ENCODE measurements at regions not wholly inside any gene's neighbourhood (a gene's known extent, or its start where the extent isn't known, plus 50 kb on each side); places are given as distances from the start of the nearest gene placed in this dataset.

DNA sequence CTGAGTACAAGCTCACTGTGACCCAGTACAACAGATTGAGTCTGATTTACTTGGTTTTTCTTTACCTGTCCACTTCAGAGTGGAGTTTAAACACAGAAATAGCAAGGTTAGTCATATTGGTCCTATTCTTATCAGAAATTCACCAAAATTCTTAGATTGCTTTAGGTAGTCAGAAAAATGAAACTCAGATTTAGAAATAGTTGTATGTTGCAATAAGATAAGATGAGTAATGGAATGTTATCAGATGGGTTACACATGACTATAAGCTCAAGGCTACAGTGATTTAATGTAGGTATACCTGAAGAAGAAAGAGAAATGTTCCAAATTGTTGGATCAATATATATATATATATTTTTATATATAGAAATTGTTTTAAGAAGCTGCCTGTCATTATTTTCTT lies 524.1 kb downstream of the LRFN5 start:
- DNase-seq (ENCODE audit: low read depth, low spot score), result no peak
- TF ChIP-seq, protein P1, sequence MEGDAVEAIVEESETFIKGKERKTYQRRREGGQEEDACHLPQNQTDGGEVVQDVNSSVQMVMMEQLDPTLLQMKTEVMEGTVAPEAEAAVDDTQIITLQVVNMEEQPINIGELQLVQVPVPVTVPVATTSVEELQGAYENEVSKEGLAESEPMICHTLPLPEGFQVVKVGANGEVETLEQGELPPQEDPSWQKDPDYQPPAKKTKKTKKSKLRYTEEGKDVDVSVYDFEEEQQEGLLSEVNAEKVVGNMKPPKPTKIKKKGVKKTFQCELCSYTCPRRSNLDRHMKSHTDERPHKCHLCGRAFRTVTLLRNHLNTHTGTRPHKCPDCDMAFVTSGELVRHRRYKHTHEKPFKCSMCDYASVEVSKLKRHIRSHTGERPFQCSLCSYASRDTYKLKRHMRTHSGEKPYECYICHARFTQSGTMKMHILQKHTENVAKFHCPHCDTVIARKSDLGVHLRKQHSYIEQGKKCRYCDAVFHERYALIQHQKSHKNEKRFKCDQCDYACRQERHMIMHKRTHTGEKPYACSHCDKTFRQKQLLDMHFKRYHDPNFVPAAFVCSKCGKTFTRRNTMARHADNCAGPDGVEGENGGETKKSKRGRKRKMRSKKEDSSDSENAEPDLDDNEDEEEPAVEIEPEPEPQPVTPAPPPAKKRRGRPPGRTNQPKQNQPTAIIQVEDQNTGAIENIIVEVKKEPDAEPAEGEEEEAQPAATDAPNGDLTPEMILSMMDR (conservative IDR thresholded peaks at IDR 0.05), result no peak
- H3K4me3 Mint-ChIP-seq, result no peak overlapping the region
- no peaks in the 10 kb centered on the region for H3K36me3 Mint-ChIP-seq (ENCODE audit: low read depth)
- H3K27me3 Mint-ChIP-seq (ENCODE audit: low read depth), result no peaks in the 10 kb centered on the region
- H3K27ac Mint-ChIP-seq (ENCODE audit: unreplicated experiment), result no peak overlapping the region
- H3K4me1 Mint-ChIP-seq, result no peaks in the 10 kb centered on the region
- no peaks in the 10 kb centered on the region for H3K9me3 Mint-ChIP-seq

DNA sequence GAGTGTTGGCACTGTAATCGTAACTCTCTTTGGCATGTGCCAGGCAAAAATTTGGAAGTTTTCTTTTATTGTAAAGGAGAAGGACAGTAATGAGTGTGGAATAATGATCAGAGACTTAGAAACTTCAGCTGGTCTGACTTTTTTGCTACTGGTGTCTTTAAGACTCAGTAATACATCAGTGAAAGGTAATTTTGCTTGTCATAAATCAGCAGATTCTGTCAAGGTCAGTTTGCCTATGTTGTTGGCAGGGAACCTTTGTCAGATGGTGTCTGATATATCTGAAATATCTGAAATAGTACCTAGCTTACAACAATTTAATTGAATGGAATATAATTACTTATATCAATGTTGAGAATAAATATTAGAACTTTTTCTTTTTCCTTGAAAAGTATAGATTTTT lies 516.9 kb downstream of the LRFN5 start:
- DNase-seq (ENCODE audit: low read depth, low spot score), result no peak
- Mint-ChIP-seq H3K36me3 (ENCODE audit: low read depth) (no peaks in the 10 kb centered on the region), H3K27ac (ENCODE audit: unreplicated experiment) (no peak overlapping the region), H3K4me1 (no peaks in the 10 kb centered on the region), H3K9me3 (peaks cover 3% of the 10 kb centered on the region), H3K4me3 (no peak overlapping the region), H3K27me3 (ENCODE audit: low read depth) (no peaks in the 10 kb centered on the region)
- TF ChIP-seq, protein P1 (conservative IDR thresholded peaks at IDR 0.05), result no peak

DNA sequence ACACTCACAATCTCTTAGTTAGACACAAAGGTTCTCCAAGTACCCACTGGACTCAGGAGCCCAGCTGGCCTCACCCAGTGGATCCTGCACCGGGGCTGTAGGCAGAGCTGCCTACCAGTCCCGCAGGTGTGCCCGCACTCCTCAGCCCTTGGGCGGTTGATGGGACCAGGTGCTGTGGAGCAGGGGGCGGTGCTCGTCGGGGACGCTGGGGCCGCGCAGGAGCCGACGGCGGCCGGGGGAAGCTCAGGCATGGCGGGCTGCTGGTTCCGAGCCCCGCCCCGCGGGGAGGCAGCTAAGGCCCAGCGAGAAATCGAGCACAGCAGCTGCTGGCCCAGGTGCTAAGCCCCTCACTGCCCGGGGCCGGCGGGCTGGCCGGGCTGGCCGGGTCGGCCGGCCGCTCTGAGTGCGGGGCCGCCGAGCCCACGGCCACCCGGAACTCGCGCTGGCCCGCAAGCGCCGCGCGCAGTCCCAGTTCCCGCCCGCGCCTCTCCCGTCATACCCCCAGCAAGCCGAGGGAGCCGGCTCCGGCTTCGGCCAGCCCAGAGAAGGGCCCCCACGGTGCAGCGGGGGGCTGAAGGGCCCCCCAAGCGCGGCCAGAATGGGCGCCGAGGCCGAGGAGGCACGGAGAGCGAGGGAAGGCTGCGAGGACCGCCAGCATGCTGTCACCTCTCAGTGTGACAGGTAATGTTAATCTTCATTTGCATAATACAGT lies 506.8 kb downstream of the LRFN5 start:
- no peak for DNase-seq (ENCODE audit: low read depth, low spot score)
- Mint-ChIP-seq H3K36me3 (ENCODE audit: low read depth) (peaks cover 3% of the 10 kb centered on the region), H3K4me3 (no peak overlapping the region), H3K9me3 (peaks cover 15% of the 10 kb centered on the region), H3K27me3 (ENCODE audit: low read depth) (no peaks in the 10 kb centered on the region), H3K4me1 (no peaks in the 10 kb centered on the region), H3K27ac (ENCODE audit: unreplicated experiment) (no peak overlapping the region)
- TF ChIP-seq, protein P1 (conservative IDR thresholded peaks at IDR 0.05), result no peak

DNA sequence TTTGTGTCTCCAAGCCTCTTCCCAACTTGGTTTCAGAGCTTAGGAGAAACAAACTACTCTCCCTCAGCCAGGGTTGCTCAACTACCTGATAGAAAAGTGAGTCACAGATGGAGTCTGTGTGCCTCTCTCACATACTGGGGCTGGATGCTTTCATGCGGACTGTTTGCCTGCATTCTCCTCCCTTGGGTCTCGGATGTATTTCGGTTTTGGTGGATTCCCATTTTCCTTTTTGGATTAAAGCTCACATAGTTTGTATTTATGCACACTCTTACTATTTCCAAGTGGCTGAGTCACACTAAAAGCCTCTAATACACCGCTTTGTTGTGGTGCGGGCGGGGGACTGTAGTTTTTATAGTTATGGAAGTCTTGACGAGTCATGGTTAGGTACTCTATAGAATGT lies 505.4 kb downstream of the LRFN5 start:
- Mint-ChIP-seq H3K36me3 (ENCODE audit: low read depth) (peaks cover 3% of the 10 kb centered on the region), H3K9me3 (peaks cover 16% of the 10 kb centered on the region), H3K27ac (ENCODE audit: unreplicated experiment) (no peak overlapping the region), H3K4me1 (no peaks in the 10 kb centered on the region), H3K27me3 (ENCODE audit: low read depth) (no peaks in the 10 kb centered on the region), H3K4me3 (no peak overlapping the region)
- no peak for DNase-seq (ENCODE audit: low read depth, low spot score)
- TF ChIP-seq, protein P1 (conservative IDR thresholded peaks at IDR 0.05), result no peak

DNA sequence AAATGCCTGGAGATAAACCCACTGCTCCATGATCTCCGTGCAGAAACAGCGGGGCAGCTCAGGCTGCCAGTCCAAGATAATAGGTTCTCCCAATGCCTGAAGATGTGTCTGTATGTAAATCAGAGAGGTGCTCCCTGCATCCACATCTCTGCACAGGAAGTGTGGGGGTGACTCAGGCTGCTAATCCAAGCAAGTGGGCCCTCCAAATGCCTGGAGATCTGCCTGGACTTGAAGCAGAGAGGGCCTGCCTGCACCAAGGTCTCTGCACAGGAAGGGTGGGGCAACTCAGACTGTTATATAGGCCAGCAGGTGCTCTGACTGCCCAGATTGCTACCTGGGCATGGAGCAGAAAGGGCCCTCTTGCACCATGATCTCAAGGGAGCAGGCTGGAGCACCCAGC lies 504.7 kb downstream of the LRFN5 start:
- Mint-ChIP-seq H3K27me3 (ENCODE audit: low read depth) (no peaks in the 10 kb centered on the region), H3K27ac (ENCODE audit: unreplicated experiment) (no peak overlapping the region), H3K36me3 (ENCODE audit: low read depth) (peaks cover 3% of the 10 kb centered on the region), H3K4me1 (no peaks in the 10 kb centered on the region), H3K4me3 (no peak overlapping the region), H3K9me3 (peaks cover 18% of the 10 kb centered on the region)
- TF ChIP-seq, protein P1 (conservative IDR thresholded peaks at IDR 0.05), result no peak
- DNase-seq (ENCODE audit: low read depth, low spot score), result no peak

Data from neural crest cell (in vitro differentiated cells).